GM12872 (cell line): ENCODE measurements at regions not wholly inside any gene's neighbourhood (a gene's known extent, or its start where the extent isn't known, plus 50 kb on each side); places are given as distances from the start of the nearest gene placed in this dataset.

Experiments
- TF ChIP-seq, protein P1 (sequence below): IDR thresholded peaks from 3 replicates; pipeline ENCODE4 v1.5.1; 2011; ENCODE audit warnings: low read depth, mild to moderate bottlenecking, low read length, moderate library complexity; ENCODE audit not compliant: insufficient read depth

DNA sequence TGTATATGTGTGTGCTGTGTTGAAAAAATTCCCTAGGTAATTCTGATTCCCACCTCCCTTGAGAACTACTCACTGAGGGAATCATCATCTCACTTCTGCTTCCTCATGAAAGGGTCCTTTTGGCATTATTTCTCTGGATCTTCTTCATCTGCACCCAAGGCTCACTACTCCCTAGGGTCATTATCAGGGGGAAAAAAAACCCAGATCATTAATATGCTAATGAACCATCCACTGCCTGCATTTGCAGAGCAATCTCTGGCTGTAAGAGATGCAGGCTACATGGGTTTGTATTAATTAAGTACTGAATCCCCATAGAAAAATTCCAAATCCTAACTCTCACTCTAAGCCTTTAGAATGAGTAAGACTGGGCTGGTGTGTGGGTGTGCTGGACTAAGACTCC is 68.0 kb upstream of the IGFBP5 start:
- TF ChIP-seq, protein P1, sequence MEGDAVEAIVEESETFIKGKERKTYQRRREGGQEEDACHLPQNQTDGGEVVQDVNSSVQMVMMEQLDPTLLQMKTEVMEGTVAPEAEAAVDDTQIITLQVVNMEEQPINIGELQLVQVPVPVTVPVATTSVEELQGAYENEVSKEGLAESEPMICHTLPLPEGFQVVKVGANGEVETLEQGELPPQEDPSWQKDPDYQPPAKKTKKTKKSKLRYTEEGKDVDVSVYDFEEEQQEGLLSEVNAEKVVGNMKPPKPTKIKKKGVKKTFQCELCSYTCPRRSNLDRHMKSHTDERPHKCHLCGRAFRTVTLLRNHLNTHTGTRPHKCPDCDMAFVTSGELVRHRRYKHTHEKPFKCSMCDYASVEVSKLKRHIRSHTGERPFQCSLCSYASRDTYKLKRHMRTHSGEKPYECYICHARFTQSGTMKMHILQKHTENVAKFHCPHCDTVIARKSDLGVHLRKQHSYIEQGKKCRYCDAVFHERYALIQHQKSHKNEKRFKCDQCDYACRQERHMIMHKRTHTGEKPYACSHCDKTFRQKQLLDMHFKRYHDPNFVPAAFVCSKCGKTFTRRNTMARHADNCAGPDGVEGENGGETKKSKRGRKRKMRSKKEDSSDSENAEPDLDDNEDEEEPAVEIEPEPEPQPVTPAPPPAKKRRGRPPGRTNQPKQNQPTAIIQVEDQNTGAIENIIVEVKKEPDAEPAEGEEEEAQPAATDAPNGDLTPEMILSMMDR: no peak

DNA sequence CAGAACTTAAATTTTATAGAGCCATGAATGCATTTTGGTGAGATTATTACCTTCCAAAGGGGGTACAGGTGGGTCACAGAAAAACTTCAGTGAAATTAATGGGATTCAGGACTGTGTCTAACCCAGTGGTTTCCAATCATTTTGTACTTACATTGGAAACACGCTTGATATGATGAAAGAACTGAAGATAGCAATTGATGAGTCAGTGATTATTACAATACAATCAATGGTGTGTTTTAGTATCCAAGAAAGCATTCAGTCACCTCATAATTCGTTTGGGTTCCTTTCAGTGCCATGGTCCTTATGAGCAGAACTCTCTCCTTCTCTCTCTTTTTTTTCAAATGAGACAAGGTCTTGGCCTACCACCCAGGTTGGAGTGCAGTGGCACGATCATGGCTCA is 66.5 kb upstream of the IGFBP5 start:
- TF ChIP-seq, protein P1: no peak

DNA sequence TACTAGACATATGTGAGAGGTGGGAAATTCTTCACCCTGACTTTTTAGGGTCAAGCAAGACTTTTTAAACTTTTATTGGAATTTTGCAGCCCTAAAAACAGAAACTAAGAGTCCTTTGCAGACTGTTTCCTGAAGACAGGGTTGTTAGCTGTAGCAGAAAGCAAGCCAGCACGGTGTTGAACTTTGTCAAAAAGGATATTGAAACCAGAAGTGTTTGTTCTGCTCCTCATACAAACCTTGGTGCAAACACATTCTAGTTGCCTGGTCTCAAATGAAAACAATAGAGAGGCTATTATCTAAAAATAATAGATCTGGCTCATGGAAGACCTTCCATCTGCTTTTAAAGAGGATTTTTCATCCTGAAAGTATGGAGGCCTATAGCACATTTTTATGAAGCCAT is 65.8 kb upstream of the IGFBP5 start:
- TF ChIP-seq, protein P1: no peak

- TF ChIP-seq, protein P1: no peak
Measured at GRCh38 chr2:216758256-216759155, 63.2 kb upstream of the IGFBP5 start.

GRCh38 chr2:216757532-216757931 is 62.2 kb upstream of the IGFBP5 start:
- TF ChIP-seq, protein P1: no peak

DNA sequence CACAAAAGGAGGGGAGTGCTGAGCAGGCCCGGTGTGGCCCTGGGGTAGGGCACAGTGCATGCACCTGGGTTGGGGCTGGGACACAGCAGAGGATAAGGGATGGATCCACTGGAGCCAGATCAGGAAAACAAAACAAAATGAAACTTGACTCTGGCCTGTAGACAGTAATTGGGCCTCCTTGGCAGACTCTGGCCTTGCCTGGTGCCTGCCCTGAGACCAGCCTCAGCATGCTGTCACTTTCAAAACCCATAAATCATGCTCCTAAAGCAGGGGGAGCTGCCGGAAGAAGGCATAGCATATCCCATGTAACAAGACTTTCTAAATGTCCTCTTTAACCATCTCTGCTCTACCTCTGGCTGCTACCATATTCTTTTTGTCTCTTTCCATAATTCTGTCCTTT is 61.1 kb upstream of the IGFBP5 start:
- TF ChIP-seq, protein P1: no peak

DNA sequence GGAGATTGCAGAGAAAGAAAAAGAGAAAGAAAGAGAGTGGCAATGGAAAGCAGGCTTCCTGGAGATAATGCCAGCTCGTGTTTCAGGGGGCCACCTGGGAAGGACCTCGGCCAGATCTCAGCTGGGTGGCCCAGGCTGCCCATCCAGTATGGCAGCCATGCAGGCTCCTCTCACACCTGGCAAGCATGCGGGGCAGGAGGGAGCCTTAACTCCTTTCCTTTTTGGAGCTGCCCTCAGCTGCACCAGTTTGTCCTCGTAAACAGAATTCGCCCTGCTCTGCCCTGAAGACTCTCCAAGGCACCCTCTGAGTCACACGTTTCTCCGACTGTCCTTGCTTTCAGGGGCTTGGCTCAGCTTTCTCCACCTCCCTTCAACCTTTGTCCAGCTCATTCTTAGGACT is 59.5 kb upstream of the IGFBP5 start:
- TF ChIP-seq, protein P1: no peak
